GM12891 (cell line): ENCODE measurements at regions not wholly inside any gene's neighbourhood (a gene's known extent, or its start where the extent isn't known, plus 50 kb on each side); places are given as distances from the start of the nearest gene placed in this dataset.

Experiments
- POLR2A ChIP-seq: IDR thresholded peaks from 2 replicates; pipeline ENCODE4 v1.6.1; 2011; ENCODE audit warnings: low read depth, low read length, control low read depth
- SPI1 ChIP-seq: IDR thresholded peaks from 2 replicates; pipeline ENCODE4 v1.6.1; 2011; ENCODE audit warnings: low read depth, low read length, control low read depth
- TAF1 ChIP-seq: IDR thresholded peaks from 2 replicates; pipeline ENCODE4 v1.6.1; 2011; ENCODE audit warnings: low read depth, low read length, control low read depth

DNA sequence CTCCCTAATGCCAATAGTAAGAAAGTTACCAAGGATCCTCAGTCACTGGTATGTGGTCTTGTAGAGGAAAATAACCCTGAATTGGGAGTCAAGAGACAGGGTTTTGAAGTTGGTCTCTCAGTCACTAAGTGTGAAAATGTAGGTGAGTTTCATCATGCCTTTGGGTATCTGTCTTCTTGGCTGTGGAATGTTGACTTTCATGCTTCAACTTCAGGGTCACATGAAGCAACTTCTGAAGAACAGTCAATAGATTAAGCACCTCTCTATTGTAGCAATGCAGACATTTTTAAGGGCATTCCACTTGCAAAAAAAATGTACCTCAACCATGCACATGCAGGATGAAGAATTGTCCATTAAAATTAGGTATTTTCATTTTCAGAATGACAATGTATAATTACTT is 194.6 kb downstream of the CSNK1G3 start:
- TF ChIP-seq TAF1, result no peak
- TF ChIP-seq POLR2A, result no peak
- no peak for TF ChIP-seq SPI1
